GM18868 (cell line): ENCODE measurements at regions not wholly inside any gene's neighbourhood (a gene's known extent, or its start where the extent isn't known, plus 50 kb on each side); places are given as distances from the start of the nearest gene placed in this dataset.

ENCODE experiments used
- ATAC-seq: cut with Tn5 transposase; IDR thresholded peaks from one replicate; pipeline ENCODE4 v1.9.1; 2021; ENCODE audit warnings: mild to moderate bottlenecking, moderate library complexity; ENCODE audit not compliant: unreplicated experiment

GRCh38 chr12:83864054-83864453 is 1048.5 kb downstream of the SLC6A15 start:
- ATAC-seq, result no peak

DNA sequence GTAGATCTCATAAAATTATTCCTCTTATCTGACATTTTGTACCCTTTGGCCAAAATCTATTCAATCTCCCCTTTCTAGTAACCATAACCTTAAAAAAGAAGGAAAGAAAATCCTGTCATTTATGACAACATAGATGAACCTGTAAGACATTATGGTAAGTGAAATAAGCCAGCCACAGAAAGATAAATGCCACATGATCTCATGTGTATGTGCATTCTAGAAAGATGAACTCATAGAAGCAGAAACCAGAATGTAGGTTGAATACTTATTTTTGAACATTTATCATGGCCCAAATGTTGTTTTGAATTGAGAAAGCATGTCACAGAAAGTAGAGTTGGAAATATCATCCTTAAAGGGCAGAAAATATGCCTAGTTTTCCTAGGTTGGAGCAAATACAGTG is 1053.6 kb downstream of the SLC6A15 start:
- ATAC-seq, result no peak

DNA sequence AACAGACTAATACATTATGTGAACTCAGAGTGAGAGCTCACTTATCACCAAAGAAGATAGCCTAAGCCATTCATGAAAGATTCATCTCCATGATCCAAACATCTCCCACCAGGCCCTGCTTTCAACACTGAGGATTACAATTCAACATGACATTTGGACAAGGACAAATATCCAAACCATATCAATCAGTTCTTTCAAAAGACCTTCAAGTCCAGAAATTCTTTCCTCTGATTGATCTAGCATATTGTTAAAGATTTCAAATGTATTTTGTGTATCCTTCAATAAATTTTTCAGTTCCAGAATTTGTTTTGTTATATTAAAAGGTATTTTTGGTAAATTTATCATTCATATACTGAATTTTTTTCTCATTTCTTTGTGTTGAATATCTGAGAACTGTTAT is 1055.8 kb downstream of the SLC6A15 start:
- no peak for ATAC-seq

DNA sequence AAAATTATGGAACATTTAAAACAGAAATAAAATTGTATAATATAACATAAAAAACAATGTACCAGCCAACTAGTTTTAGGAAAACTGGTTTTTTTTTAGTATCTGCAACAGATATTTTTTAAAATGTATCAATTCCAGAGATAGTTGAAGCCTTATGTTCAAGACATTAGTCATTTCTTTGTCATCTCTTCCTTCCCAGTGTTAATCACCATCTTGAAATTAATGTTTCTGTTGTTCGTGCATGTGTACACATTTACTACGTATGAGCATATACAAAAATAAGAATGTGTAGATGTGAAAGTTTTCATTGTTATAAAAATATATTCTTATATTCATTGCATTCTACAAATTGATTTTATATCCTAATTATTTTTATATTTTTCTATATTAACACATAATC is 1062.1 kb downstream of the SLC6A15 start:
- no peak for ATAC-seq

GRCh38 chr12:83848702-83849101 is 1063.9 kb downstream of the SLC6A15 start:
- no peak for ATAC-seq

- ATAC-seq, result no peak
These were observed 1069.1 kb downstream of the SLC6A15 start for GRCh38 chr12:83843541-83843940.

DNA sequence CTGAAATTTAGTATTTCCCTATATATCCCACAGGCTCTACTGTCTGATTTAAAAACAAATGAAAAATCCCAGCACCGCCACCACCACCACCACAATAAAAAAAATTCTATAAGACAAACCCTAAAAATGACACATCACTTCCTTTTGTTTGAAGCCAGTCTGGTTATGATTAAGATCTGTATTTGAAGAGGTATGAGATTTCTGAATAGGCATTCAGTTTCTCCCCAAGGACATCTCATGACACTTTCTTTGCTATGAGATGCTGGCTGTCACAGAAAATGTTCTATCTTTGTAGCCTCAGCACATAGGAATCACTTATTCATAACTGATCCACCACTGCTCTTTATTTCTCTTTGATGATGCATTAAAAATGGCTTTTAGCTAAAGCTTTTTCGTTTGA is 1071.0 kb downstream of the SLC6A15 start:
- ATAC-seq, result no peak

DNA sequence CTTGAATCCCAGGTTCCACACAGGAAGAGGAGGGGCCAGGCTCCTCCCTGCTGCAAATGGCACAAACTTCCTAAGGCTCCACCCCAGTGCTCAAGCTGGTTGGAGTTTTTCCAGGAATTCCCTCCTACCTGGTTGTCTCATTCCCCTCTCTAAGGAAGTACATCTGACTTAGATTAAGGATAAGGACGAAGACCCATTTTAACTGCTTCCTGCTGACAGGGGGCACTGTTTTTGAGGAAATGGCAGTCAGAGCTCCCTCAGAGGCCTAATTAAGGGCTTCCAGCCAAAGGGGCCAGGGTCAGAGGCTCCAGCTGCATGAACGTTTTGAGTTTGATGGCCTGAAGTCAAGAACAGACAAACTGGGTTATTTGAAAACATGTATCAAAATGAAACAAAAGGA is 1084.7 kb downstream of the SLC6A15 start:
- no peak for ATAC-seq

GRCh38 chr12:83827193-83827592 is 1085.4 kb downstream of the SLC6A15 start:
- ATAC-seq, result no peak

- peak; percentile 84 for ATAC-seq
These were observed 1086.5 kb downstream of the SLC6A15 start for GRCh38 chr12:83826112-83826511.

GRCh38 chr12:83823386-83824045 is 1089.1 kb downstream of the SLC6A15 start:
- ATAC-seq, result peak; percentile 89

- no peak for ATAC-seq
These were observed 1090.6 kb downstream of the SLC6A15 start for GRCh38 chr12:83821967-83822366.

DNA sequence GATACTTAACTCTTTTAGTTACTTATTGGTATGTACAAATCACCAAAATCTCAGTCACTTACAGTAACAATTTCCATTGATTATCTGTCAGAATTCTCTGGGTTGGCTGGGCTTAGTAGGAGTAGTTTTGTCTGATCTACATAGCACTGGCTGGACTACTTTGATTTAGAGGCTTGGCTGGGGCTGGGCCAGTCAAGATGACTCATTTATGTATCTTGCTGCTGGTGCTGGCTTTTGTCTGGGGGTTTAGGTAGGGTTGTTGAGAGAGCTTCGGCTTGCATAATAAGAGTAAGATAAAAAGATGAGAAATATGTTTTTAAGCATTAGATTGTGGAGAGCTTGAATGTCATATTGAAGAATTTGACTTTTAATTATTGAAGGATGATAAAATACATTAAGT is 1093.7 kb downstream of the SLC6A15 start:
- no peak for ATAC-seq

DNA sequence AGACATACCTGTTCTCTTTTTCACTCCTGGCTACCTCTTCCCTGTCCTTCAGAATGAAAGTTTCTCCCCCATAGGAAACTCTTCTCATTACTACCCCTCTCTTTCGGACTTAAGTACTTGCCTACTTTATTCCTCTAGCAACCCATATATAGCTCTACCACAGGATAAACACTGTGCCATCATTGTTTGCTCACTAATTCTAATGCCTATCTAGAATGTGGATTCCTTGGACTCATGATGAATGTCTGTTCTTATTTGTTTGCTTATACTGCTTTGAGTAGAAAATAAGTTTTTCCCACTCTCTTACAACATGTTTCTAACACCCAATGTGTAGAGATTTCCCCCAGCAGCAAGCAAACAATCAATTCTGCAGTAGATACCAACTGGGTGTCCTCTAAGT is 1094.9 kb downstream of the SLC6A15 start:
- ATAC-seq, result no peak

- no peak for ATAC-seq
These were observed 1104.0 kb downstream of the SLC6A15 start for GRCh38 chr12:83808591-83808990.

DNA sequence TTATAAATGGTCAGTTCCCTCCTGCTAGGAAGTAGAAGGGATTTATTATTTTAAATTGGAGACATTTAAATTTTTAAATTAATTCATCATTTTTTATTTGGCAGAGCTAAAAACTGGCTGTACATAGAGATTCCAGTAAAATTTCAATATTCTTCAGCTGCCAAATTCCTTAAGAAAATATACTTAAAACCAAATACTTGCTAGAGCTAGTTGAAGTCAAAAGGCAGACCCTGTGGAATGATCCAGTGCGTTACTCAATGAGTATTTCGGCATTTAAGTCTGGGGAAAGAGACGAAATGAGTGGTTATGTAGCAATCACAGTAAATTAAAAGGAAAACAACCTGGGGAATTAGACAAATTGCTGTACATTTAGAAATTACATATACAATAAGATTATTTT is 1104.7 kb downstream of the SLC6A15 start:
- ATAC-seq, result no peak

GRCh38 chr12:83805873-83806272 is 1106.7 kb downstream of the SLC6A15 start:
- ATAC-seq, result no peak

DNA sequence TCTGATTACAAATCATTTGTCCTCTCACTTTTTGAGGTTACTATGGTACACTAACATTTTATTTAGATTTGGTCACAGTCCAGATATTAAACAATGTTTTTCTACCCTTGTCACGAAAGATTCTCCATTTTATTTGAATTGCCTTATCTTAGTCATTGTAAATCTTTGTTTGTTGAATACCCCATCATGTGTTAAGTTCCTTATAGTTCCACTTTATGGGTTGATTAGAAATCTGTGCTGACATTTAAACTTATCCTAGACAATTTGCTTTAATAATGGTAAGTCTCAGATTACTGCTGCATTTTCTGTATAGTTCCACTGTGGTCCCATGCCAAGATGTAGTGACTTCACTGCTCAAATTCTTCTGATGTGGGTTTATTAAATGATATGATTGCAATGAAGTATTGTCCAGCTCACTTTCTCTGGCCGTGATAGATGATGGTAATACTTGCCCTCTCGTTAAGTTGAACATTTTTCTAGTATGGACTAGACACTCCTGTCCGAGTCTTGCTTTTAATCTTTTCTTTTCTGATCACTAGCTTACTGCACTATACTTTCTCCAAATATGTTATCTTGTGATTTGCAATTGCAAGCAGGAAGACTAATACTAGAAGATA is 1107.3 kb downstream of the SLC6A15 start:
- ATAC-seq, result no peak

DNA sequence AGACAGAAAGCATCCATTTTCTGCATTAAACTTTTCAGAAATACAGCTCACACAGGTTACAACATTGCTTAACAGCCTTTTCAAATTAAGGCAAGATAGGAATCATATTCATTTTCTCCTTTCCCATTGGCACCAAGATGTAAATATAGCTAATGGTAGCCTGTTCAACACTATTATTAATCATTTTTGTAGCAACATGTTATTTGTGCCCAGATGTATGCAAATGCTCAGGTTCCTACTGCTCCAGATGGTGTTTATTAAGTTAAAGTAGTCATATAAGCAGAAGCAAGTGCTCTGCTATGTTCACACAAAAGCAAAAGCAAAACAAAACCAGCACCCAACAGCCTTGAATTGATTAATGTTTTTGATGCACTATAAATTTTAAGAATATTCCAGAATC is 1110.6 kb downstream of the SLC6A15 start:
- no peak for ATAC-seq

GRCh38 chr12:83800022-83800421 is 1112.6 kb downstream of the SLC6A15 start:
- no peak for ATAC-seq

GRCh38 chr12:83796531-83796930 is 1109.8 kb downstream of the TMTC2 start:
- no peak for ATAC-seq

DNA sequence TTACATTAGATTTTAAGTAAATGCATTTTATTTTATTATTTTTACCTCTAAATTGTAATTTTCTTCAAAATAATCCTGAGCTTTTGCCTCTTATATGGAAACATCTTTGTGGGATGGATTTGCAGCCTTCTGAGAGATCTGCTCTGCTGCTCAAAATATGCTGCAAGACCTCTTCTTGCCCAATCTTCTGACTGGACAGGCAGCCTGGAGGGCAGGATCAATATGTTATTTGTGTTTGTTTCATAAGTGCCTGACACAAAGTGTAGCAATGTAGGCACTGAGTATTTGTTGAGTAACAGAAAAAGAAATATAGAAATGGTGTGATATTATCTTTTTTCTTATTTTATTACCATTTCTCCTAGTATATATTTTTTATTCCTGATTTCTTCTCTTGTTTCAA is 1106.9 kb downstream of the TMTC2 start:
- ATAC-seq, result no peak
